H9 (cell line): ENCODE measurements at regions not wholly inside any gene's neighbourhood (a gene's known extent, or its start where the extent isn't known, plus 50 kb on each side); places are given as distances from the start of the nearest gene placed in this dataset.

Experiments used
- DNase-seq: peaks from one replicate; pipeline ENCODE4 v3.0.0-alpha.2; 2017
- H2AFZ ChIP-seq: one replicate; pipeline ENCODE4 v1.6.1; 2013; ENCODE audit warnings: mild to moderate bottlenecking, low read length, control low read depth, moderate library complexity
- H2AK5ac ChIP-seq: 2 replicates; pipeline ENCODE4 v1.6.1; 2013; ENCODE audit warnings: low read length, control low read depth, mixed read lengths; ENCODE audit not compliant: insufficient read length
- H2BK120ac ChIP-seq: one replicate; pipeline ENCODE4 v1.6.1; 2013; ENCODE audit warnings: low read depth, mild to moderate bottlenecking, low read length, control low read depth, inconsistent platforms; ENCODE audit not compliant: poor library complexity, severe bottlenecking
- H2BK12ac ChIP-seq: 2 replicates; pipeline ENCODE4 v1.6.1; 2013; ENCODE audit warnings: low read length, control low read depth, mixed read lengths, low read depth; ENCODE audit not compliant: insufficient read length
- H2BK15ac ChIP-seq: 2 replicates; pipeline ENCODE4 v1.6.1; 2013; ENCODE audit warnings: low read depth, low read length, control low read depth
- H2BK20ac ChIP-seq: one replicate; pipeline ENCODE4 v1.6.1; 2013; ENCODE audit warnings: low read depth, mild to moderate bottlenecking, low read length, control low read depth, inconsistent platforms; ENCODE audit not compliant: poor library complexity, severe bottlenecking
- H2BK5ac ChIP-seq: 2 replicates; pipeline ENCODE4 v1.6.1; 2013; ENCODE audit warnings: low read length, control low read depth, mixed read lengths; ENCODE audit not compliant: insufficient read length
- H3K14ac ChIP-seq: 2 replicates; pipeline ENCODE4 v1.6.1; 2013; ENCODE audit warnings: low read length, control low read depth; ENCODE audit not compliant: insufficient read depth
- H3K18ac ChIP-seq: 2 replicates; pipeline ENCODE4 v1.6.1; 2013; ENCODE audit warnings: low read depth, mild to moderate bottlenecking, mixed read lengths, low read length, control low read depth; ENCODE audit not compliant: insufficient read length
- H3K23ac ChIP-seq: 2 replicates; pipeline ENCODE4 v1.6.1; 2013; ENCODE audit warnings: low read length, control low read depth, mixed read lengths, low read depth; ENCODE audit not compliant: insufficient read length
- H3K23me2 ChIP-seq: 2 replicates; pipeline ENCODE4 v1.6.1; 2013; ENCODE audit warnings: low read depth, mild to moderate bottlenecking, mixed read lengths, low read length, control low read depth; ENCODE audit not compliant: insufficient read length, poor library complexity, severe bottlenecking
- H3K27ac ChIP-seq: 2 replicates; pipeline ENCODE4 v1.5.1; 2013; ENCODE audit warnings: low read length, control low read depth, mixed read lengths, low read depth; ENCODE audit not compliant: insufficient read length
- H3K27me3 ChIP-seq: 2 replicates; pipeline ENCODE4 v1.6.1; 2013; ENCODE audit warnings: low read length, control low read depth, inconsistent platforms; ENCODE audit not compliant: insufficient read depth
- H3K4ac ChIP-seq: 2 replicates; pipeline ENCODE4 v1.6.1; 2013; ENCODE audit warnings: low read depth, mild to moderate bottlenecking, control low read depth, inconsistent platforms, low read length, moderate library complexity
- H3K4me1 ChIP-seq: 2 replicates; pipeline ENCODE4 v1.6.1; 2013; ENCODE audit warnings: low read length, control low read depth, inconsistent platforms; ENCODE audit not compliant: insufficient read depth
- H3K4me2 ChIP-seq: 2 replicates; pipeline ENCODE4 v1.6.1; 2013; ENCODE audit warnings: low read length, control low read depth, mixed read lengths; ENCODE audit not compliant: insufficient read length, insufficient read depth
- H3K56ac ChIP-seq: 2 replicates; pipeline ENCODE4 v1.6.1; 2013; ENCODE audit warnings: low read depth, mild to moderate bottlenecking, mixed read lengths, low read length, control low read depth; ENCODE audit not compliant: insufficient read length
- H3K79me1 ChIP-seq: 2 replicates; pipeline ENCODE4 v1.6.1; 2013; ENCODE audit warnings: low read depth, mild to moderate bottlenecking, moderate library complexity, low read length, control low read depth, inconsistent platforms; ENCODE audit not compliant: insufficient read depth, poor library complexity, severe bottlenecking
- H3K79me2 ChIP-seq: 2 replicates; pipeline ENCODE4 v1.6.1; 2013; ENCODE audit warnings: low read length, control low read depth, inconsistent platforms; ENCODE audit not compliant: insufficient read depth
- H3K9ac ChIP-seq: 2 replicates; pipeline ENCODE4 v1.6.1; 2013; ENCODE audit warnings: low read length, control low read depth, mixed read lengths; ENCODE audit not compliant: insufficient read length; ENCODE audit errors: extremely low read depth
- H3K9me3 ChIP-seq: one replicate; pipeline ENCODE4 v1.6.1; 2013; ENCODE audit warnings: low read depth, low read length, inconsistent platforms; ENCODE audit not compliant: control insufficient read depth
- H3T11ph ChIP-seq: one replicate; pipeline ENCODE4 v1.6.1; 2013; ENCODE audit warnings: mild to moderate bottlenecking, low read length, control low read depth, inconsistent platforms
- H4K20me1 ChIP-seq: one replicate; pipeline ENCODE4 v1.6.1; 2013; ENCODE audit not compliant: control insufficient read depth, insufficient read length, insufficient read depth
- H4K5ac ChIP-seq: 2 replicates; pipeline ENCODE4 v1.6.1; 2013; ENCODE audit warnings: low read depth, mild to moderate bottlenecking, mixed read lengths, low read length, control low read depth; ENCODE audit not compliant: insufficient read length
- H4K8ac ChIP-seq: replicated peaks from 2 replicates; pipeline ENCODE4 v1.6.1; 2013; ENCODE audit warnings: low read length, control low read depth, mixed read lengths, low read depth; ENCODE audit not compliant: insufficient read length
- H4K91ac ChIP-seq: 2 replicates; pipeline ENCODE4 v1.6.1; 2013; ENCODE audit warnings: low read depth, mild to moderate bottlenecking, moderate library complexity, mixed read lengths, low read length, control low read depth; ENCODE audit not compliant: insufficient read length
- H3K27ac Mint-ChIP-seq, 3 experiments: 2 replicates in 2 of 3; 3 replicates in 1 of 3; pipeline ENCODE4 v1.8.0; 2020 to 2021; ENCODE audit warnings: mixed read lengths in 3 of 3, mild to moderate bottlenecking in 1 of 3, moderate library complexity in 1 of 3
- H3K27me3 Mint-ChIP-seq: 2 replicates; pipeline ENCODE4 v1.8.0; 2021; ENCODE audit warnings: low read depth, mild to moderate bottlenecking, moderate library complexity, mixed read lengths
- H3K36me3 Mint-ChIP-seq, 3 experiments: 2 replicates in 2 of 3; 3 replicates in 1 of 3; pipeline ENCODE4 v1.8.0; 2020 to 2021; ENCODE audit warnings: low read depth in 3 of 3, mixed read lengths in 3 of 3; ENCODE audit not compliant: insufficient read depth in 1 of 3
- H3K4me1 Mint-ChIP-seq, 2 experiments: 2 replicates each; pipeline ENCODE4 v1.8.0; 2020; ENCODE audit warnings: mixed read lengths in 2 of 2
- H3K4me3 Mint-ChIP-seq, 2 experiments: 2 replicates in 1 of 2; 3 replicates in 1 of 2; pipeline ENCODE4 v1.8.0; 2020 to 2021; ENCODE audit warnings: mild to moderate bottlenecking in 2 of 2, mixed read lengths in 2 of 2, moderate library complexity in 1 of 2
- H3K9me3 Mint-ChIP-seq, 2 experiments: 2 replicates in 1 of 2; 3 replicates in 1 of 2; pipeline ENCODE4 v1.8.0; 2020; ENCODE audit warnings: mild to moderate bottlenecking in 2 of 2, mixed read lengths in 2 of 2, moderate library complexity in 1 of 2
- CTCF ChIP-seq: fragments of 200-600 bp; sonication (generic); conservative IDR thresholded peaks from 3 replicates; pipeline ENCODE4 v1.8.0; 2021; ENCODE audit warnings: antibody characterized with exemption, mild to moderate bottlenecking

- H2BK5ac ChIP-seq, result no peak overlapping the region
- Mint-ChIP-seq H3K36me3 (no peaks in the 10 kb centered on the region; a peak in 1 of 7 replicates), H3K4me3 (no peak overlapping the region), H3K9me3 (no peaks in the 10 kb centered on the region; a peak in 1 of 5 replicates), H3K27ac (no peak overlapping the region), H3K4me1 (peaks cover 3 to 4% of the 10 kb centered on the region in 2 experiments; a peak in 2 of 4 replicates), H3K27me3 (no peaks in the 10 kb centered on the region)
- no peak overlapping the region for H2AK5ac ChIP-seq
- H2BK120ac ChIP-seq, result no peak overlapping the region
- no peak overlapping the region for H2AFZ ChIP-seq
- DNase-seq, result no peak
- H3K4ac ChIP-seq, result no peak overlapping the region
- H3T11ph ChIP-seq, result no peak overlapping the region
- H4K20me1 ChIP-seq, result no peaks in the 10 kb centered on the region
- no peaks in the 10 kb centered on the region for H3K79me2 ChIP-seq
- no peak overlapping the region for H2BK20ac ChIP-seq
- H3K56ac ChIP-seq, result no peak overlapping the region
- H3K23ac ChIP-seq, result no peak overlapping the region
- H3K27me3 ChIP-seq, result no peaks in the 10 kb centered on the region
- no peak overlapping the region for H2BK15ac ChIP-seq
- no peaks in the 10 kb centered on the region for H3K79me1 ChIP-seq
- H4K8ac ChIP-seq, result no peak overlapping the region
- H3K14ac ChIP-seq, result no peak overlapping the region
- no peak overlapping the region for H4K91ac ChIP-seq
- H2BK12ac ChIP-seq, result no peak overlapping the region
- no peak overlapping the region for H3K9ac ChIP-seq
- H3K18ac ChIP-seq, result no peak overlapping the region
- no peaks in the 10 kb centered on the region for H3K23me2 ChIP-seq
- no peak overlapping the region for H3K27ac ChIP-seq
- H4K5ac ChIP-seq, result no peak overlapping the region
- no peak overlapping the region for H3K4me2 ChIP-seq
- TF ChIP-seq CTCF, result no peak
- no peaks in the 10 kb centered on the region for H3K4me1 ChIP-seq
- H3K9me3 ChIP-seq, result no peaks in the 10 kb centered on the region
Measured at GRCh38 chr6:54058236-54058635, 53.0 kb upstream of the MLIP start.
